IMR-90 (cell line): ENCODE measurements at regions not wholly inside any gene's neighbourhood (a gene's known extent, or its start where the extent isn't known, plus 50 kb on each side); places are given as distances from the start of the nearest gene placed in this dataset.
A peak's percentile ranks its signal among the peaks of the same experiment; 100 is the strongest.

Experiments used
- ATAC-seq: fragments of 200-7000 bp; cut with Tn5 transposase; 2 replicates; pipeline ENCODE4 v1.9.1; 2020; ENCODE audit warnings: low read depth, mild to moderate bottlenecking, moderate library complexity
- BruUV-seq: library from RNA; stranded (reverse); fragments of 400-500 nt; replicated peaks from 2 replicates; lab custom pipeline; 2021; lab: Mats Ljungman, UMichigan
- CTCF ChIA-PET: fragments of 300-600 bp; formaldehyde crosslinking; extraction: SDS; loops from one replicate; lab custom pipeline; 2021; ENCODE audit warnings: antibody characterized with exemption; lab: Yijun Ruan, JAX
- POLR2A ChIA-PET: fragments of 300-600 bp; sonication (Branson Sonifier 250); formaldehyde crosslinking; loops from one replicate; lab custom pipeline; 2022; ENCODE audit warnings: antibody characterized with exemption; ENCODE audit not compliant: unreplicated experiment; lab: Charles Lee
- DNase-seq: peaks from one replicate; pipeline ENCODE4 v3.0.0; 2013
- H2AFZ ChIP-seq: replicated peaks from 2 replicates; pipeline ENCODE3; 2013; ENCODE audit warnings: low read length, mild to moderate bottlenecking; ENCODE audit not compliant: poor library complexity
- H2AK5ac ChIP-seq: 2 replicates; pipeline ENCODE4 v1.6.1; 2013; ENCODE audit warnings: low read depth, low read length, inconsistent platforms
- H2AK9ac ChIP-seq: replicated peaks from 2 replicates; pipeline ENCODE3; 2013; ENCODE audit warnings: mild to moderate bottlenecking, low read depth, low read length, moderate library complexity; ENCODE audit not compliant: poor library complexity
- H2BK120ac ChIP-seq: 2 replicates; pipeline ENCODE4 v1.6.1; 2013; ENCODE audit warnings: low read depth, low read length, inconsistent platforms
- H2BK15ac ChIP-seq: 3 replicates; pipeline ENCODE4 v1.6.1; 2013; ENCODE audit warnings: low read depth, low read length, inconsistent platforms
- H2BK20ac ChIP-seq: 2 replicates; pipeline ENCODE4 v1.6.1; 2013; ENCODE audit warnings: low read depth, mild to moderate bottlenecking, inconsistent platforms, low read length, moderate library complexity
- H2BK5ac ChIP-seq: 2 replicates; pipeline ENCODE4 v1.6.1; 2013; ENCODE audit warnings: mild to moderate bottlenecking, low read depth, low read length, inconsistent platforms; ENCODE audit not compliant: poor library complexity, severe bottlenecking
- H3K14ac ChIP-seq: replicated peaks from 2 replicates; pipeline ENCODE4 v1.6.1; 2013; ENCODE audit warnings: low read depth, low read length, inconsistent platforms
- H3K18ac ChIP-seq: 2 replicates; pipeline ENCODE4 v1.6.1; 2013; ENCODE audit warnings: low read depth, low read length, control low read depth
- H3K23ac ChIP-seq: 2 replicates; pipeline ENCODE4 v1.6.1; 2013; ENCODE audit warnings: low read depth, low read length, inconsistent platforms
- H3K27ac ChIP-seq: 2 replicates; pipeline ENCODE4 v1.5.1; 2013; ENCODE audit warnings: mild to moderate bottlenecking, control low read depth, low read length; ENCODE audit not compliant: insufficient read depth
- H3K27me3 ChIP-seq: 2 replicates; pipeline ENCODE4 v1.6.1; 2013; ENCODE audit warnings: low read length; ENCODE audit not compliant: control insufficient read depth, insufficient read depth
- H3K36me3 ChIP-seq: 2 replicates; pipeline ENCODE4 v1.6.1; 2013; ENCODE audit warnings: low read length, mixed read lengths; ENCODE audit not compliant: control insufficient read depth, insufficient read depth
- H3K4ac ChIP-seq: 2 replicates; pipeline ENCODE4 v1.6.1; 2013; ENCODE audit warnings: low read depth, low read length, inconsistent platforms
- H3K4me1 ChIP-seq: 2 replicates; pipeline ENCODE4 v1.6.1; 2013; ENCODE audit warnings: low read length, mixed read lengths; ENCODE audit not compliant: control insufficient read depth, insufficient read depth
- H3K4me2 ChIP-seq: 2 replicates; pipeline ENCODE4 v1.6.1; 2013; ENCODE audit warnings: low read depth, mild to moderate bottlenecking, control low read depth, low read length, moderate library complexity
- H3K4me3 ChIP-seq: 2 replicates; pipeline ENCODE4 v1.5.1; 2013; ENCODE audit warnings: low read depth, mild to moderate bottlenecking, control low read depth, low read length, moderate library complexity; ENCODE audit not compliant: insufficient read depth
- H3K56ac ChIP-seq: 2 replicates; pipeline ENCODE4 v1.6.1; 2013; ENCODE audit warnings: low read length, inconsistent platforms; ENCODE audit not compliant: insufficient read depth; ENCODE audit errors: extremely low read depth
- H3K79me1 ChIP-seq, 2 experiments: 2 replicates each; pipeline ENCODE4 v1.6.1; 2013; ENCODE audit warnings: low read length in 2 of 2, inconsistent platforms in 1 of 2, low read depth in 1 of 2
- H3K9ac ChIP-seq: 2 replicates; pipeline ENCODE4 v1.6.1; 2013; ENCODE audit warnings: low read depth, low read length, control low read depth
- H3K9me1 ChIP-seq: 2 replicates; pipeline ENCODE4 v1.6.1; 2013; ENCODE audit warnings: low read length, inconsistent platforms; ENCODE audit not compliant: insufficient read depth
- H3K9me3 ChIP-seq: 2 replicates; pipeline ENCODE4 v1.6.1; 2013; ENCODE audit warnings: low read length; ENCODE audit not compliant: control insufficient read depth, insufficient read depth
- H4K20me1 ChIP-seq: 2 replicates; pipeline ENCODE4 v1.6.1; 2013; ENCODE audit warnings: low read length, inconsistent platforms; ENCODE audit not compliant: insufficient read depth
- H4K5ac ChIP-seq: 2 replicates; pipeline ENCODE4 v1.6.1; 2013; ENCODE audit warnings: mild to moderate bottlenecking, low read depth, low read length, control low read depth
- H4K8ac ChIP-seq, 2 experiments: 2 replicates each; pipeline ENCODE4 v1.6.1; 2013; ENCODE audit warnings: low read depth in 2 of 2, low read length in 2 of 2, control low read depth in 1 of 2, inconsistent platforms in 1 of 2
- H4K91ac ChIP-seq: 2 replicates; pipeline ENCODE4 v1.6.1; 2013; ENCODE audit warnings: low read depth, low read length, inconsistent platforms; ENCODE audit not compliant: insufficient read depth
- CEBPB ChIP-seq: IDR thresholded peaks from 2 replicates; pipeline ENCODE4 v1.6.1; 2012; ENCODE audit warnings: low read depth, low read length, improper control_type of control experiment
- CHD1 ChIP-seq: IDR thresholded peaks from 2 replicates; pipeline ENCODE4 v1.6.1; 2012; ENCODE audit warnings: low read depth, low read length, improper control_type of control experiment
- MAZ ChIP-seq: IDR thresholded peaks from 2 replicates; pipeline ENCODE4 v1.6.1; 2012; ENCODE audit warnings: low read depth, mild to moderate bottlenecking, low read length, improper control_type of control experiment, moderate library complexity, borderline replicate concordance
- RAD21 ChIP-seq: IDR thresholded peaks from 2 replicates; pipeline ENCODE4 v1.6.1; 2012; ENCODE audit warnings: low read length, improper control_type of control experiment
- whole genome bisulfite sequencing, 2 experiments: methylation state at CpG; one replicate each; pipeline versions ENCODE4 v1.1.5 to v1.1.7; 2013; ENCODE audit warnings: missing lambda C conversion rate in 2 of 2; ENCODE audit not compliant: insufficient read length in 1 of 2; ENCODE audit errors: extremely low coverage in 2 of 2; 5-methylcytosine and 5-hydroxymethylcytosine counted together
- dilution Hi-C: fragments of 300-500 bp; cut with HindIII; formaldehyde crosslinking; loops from one replicate; pipeline ENCODE4 v1.14.3; 2018; ENCODE audit warnings: low sequenced_read_pairs; ENCODE audit not compliant: unreplicated experiment
- in situ Hi-C: fragments of 300-500 bp; cut with MboI; formaldehyde crosslinking; loops from 3 replicates; pipeline ENCODE4 v1.14.3; 2019; ENCODE audit warnings: low sequenced_read_pairs, inconsistent platforms, mixed read lengths
- intact Hi-C: fragments of 100-400 bp; cut with micrococcal nuclease; formaldehyde crosslinking; loops from 2 replicates; pipeline ENCODE4 v1.10.0; 2022

- no peak for TF ChIP-seq RAD21
- TF ChIP-seq CEBPB = no peak
Observed at GRCh38 chr11:15742626-15743519, 613.5 kb downstream of the SOX6 start (continued).

- Histone ChIP-seq H3K79me1 (no peaks in the 10 kb centered on the region), H3K9me3 (no peaks in the 10 kb centered on the region), H3K4me2 (no peak overlapping the region), H4K5ac (no peak overlapping the region), H3K9me1 (peaks cover 17% of the 10 kb centered on the region), H3K14ac (peak overlapping the region; percentile 55; the same call in 1 of the 2 replicates), H3K4me1 (peaks cover 19% of the 10 kb centered on the region), H2AK5ac (no peak overlapping the region), H2BK120ac (peak overlapping the region; percentile 72; the same call in 1 of the 2 replicates), H2BK20ac (no peak overlapping the region), H3K56ac (no peak overlapping the region), H3K27me3 (no peaks in the 10 kb centered on the region), H3K4ac (peak overlapping the region; percentile 76; the same call in 1 of the 2 replicates), H3K23ac (no peak overlapping the region), H2AK9ac (no peak overlapping the region), H2BK5ac (no peak overlapping the region), H4K8ac (no peak overlapping the region), H3K27ac (no peak overlapping the region), H3K36me3 (no peaks in the 10 kb centered on the region), H3K4me3 (no peak overlapping the region), H2AFZ (no peak overlapping the region), H4K20me1 (no peaks in the 10 kb centered on the region), H3K9ac (no peak overlapping the region), H4K91ac (no peak overlapping the region), H3K18ac (no peak overlapping the region), H2BK15ac (0 out of 3 replicates have a peak overlapping the region, but pooled peaks have one; percentile 30)
- no peak for DNase-seq
- no CpG with 5 or more reads among the region's 3 CpGs for WGBS, 2 experiments
- intact Hi-C loops = no loop called here
- in situ Hi-C loops = no loop called here
- no peak for ATAC-seq
- CTCF ChIA-PET = no interaction called here
- TF ChIP-seq CEBPB (no peak), MAZ (no peak), CHD1 (no peak)
- POLR2A ChIA-PET = no interaction called here
- no TSS peak for BruUV-seq
- dilution Hi-C loops = no loop called here
Observed at GRCh38 chr11:15744693-15745092, 611.7 kb downstream of the SOX6 start.
